Loucy (cell line): ENCODE measurements at regions not wholly inside any gene's neighbourhood (a gene's known extent, or its start where the extent isn't known, plus 50 kb on each side); places are given as distances from the start of the nearest gene placed in this dataset.

Source experiments
- CTCF ChIP-seq: fragments of 200-600 bp; sonication (generic); conservative IDR thresholded peaks from 2 replicates; pipeline ENCODE4 v1.5.1; 2014; ENCODE audit warnings: mild to moderate bottlenecking, antibody characterized with exemption, low read length
- EZH2phosphoT487 ChIP-seq: fragments of 200-600 bp; IDR thresholded peaks from 2 replicates; pipeline ENCODE4 v1.6.1; 2018; ENCODE audit warnings: antibody characterized with exemption, mild to moderate bottlenecking, moderate library complexity, borderline replicate concordance

DNA sequence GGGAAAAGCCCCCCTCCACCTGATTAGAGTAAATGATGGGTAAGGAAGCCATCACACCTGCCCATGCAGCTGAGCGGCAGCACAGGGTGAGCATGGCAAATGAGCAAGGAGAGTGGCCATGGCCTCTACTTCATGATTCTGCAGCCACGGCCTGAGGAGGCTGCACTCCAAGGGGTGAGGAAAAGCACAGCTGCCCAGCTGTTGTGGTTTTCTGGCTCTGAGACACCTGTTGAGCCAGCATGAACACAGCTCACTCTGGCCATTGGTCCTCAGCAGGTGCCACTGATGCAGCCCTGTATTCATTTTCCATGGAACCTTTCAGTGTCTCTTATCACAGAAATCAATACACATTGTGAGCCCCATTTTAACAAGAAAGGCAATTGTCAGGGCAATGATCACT is 707.2 kb downstream of the AACS start:
- TF ChIP-seq CTCF (no peak), EZH2phosphoT487 (no peak)
